MM.1S (cell line): ENCODE measurements at regions not wholly inside any gene's neighbourhood (a gene's known extent, or its start where the extent isn't known, plus 50 kb on each side); places are given as distances from the start of the nearest gene placed in this dataset.

Experiments used
- EZH2phosphoT487 ChIP-seq: fragments of 300-600 bp; sonication (generic); IDR thresholded peaks from 2 replicates; pipeline ENCODE4 v1.6.1; 2018; ENCODE audit warnings: antibody characterized with exemption, low read length
- TF ChIP-seq, protein P1 (sequence below): fragments of 300-600 bp; sonication (generic); IDR thresholded peaks from 2 replicates; pipeline ENCODE4 v1.5.1; 2016; ENCODE audit warnings: antibody characterized with exemption, low read length, mixed read lengths

DNA sequence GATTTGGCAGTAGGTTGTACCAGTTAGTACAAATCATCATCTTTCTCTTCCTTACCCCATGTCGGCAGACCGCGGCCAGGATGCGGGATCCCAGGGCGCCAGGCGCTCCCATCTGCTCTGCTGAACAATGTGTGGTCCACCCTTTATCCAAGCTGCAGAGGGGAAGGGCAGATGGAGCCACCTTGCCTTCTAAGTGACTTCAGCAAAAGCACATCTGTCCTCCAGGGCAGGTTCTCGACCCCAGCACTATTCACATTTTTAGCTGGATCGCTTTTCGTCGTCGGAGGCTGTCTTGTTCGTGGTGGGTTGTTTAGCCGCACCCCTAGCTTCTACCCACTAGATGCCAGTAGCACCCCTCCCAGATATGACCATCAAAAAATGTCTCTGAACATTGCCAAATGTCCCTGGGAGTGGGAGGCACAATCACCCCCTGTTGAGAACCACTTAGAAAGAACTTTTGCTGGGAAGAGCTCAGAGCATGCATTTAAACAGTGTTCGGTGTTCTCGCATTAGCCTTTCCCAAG lies 58.1 kb upstream of the SIM2 start:
- TF ChIP-seq, protein P1, sequence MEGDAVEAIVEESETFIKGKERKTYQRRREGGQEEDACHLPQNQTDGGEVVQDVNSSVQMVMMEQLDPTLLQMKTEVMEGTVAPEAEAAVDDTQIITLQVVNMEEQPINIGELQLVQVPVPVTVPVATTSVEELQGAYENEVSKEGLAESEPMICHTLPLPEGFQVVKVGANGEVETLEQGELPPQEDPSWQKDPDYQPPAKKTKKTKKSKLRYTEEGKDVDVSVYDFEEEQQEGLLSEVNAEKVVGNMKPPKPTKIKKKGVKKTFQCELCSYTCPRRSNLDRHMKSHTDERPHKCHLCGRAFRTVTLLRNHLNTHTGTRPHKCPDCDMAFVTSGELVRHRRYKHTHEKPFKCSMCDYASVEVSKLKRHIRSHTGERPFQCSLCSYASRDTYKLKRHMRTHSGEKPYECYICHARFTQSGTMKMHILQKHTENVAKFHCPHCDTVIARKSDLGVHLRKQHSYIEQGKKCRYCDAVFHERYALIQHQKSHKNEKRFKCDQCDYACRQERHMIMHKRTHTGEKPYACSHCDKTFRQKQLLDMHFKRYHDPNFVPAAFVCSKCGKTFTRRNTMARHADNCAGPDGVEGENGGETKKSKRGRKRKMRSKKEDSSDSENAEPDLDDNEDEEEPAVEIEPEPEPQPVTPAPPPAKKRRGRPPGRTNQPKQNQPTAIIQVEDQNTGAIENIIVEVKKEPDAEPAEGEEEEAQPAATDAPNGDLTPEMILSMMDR: no peak
- TF ChIP-seq EZH2phosphoT487: no peak
